ENCODE measurements at regions not wholly inside any gene's neighbourhood (a gene's known extent, or its start where the extent isn't known, plus 50 kb on each side); places are given as distances from the start of the nearest gene placed in this dataset.
"Not testable (repeated sequence)": the region's sequence is repeated elsewhere in the genome, so short reads cannot be mapped to it uniquely, and the experiment has no call there.

- DNase-seq = no peak
These were observed 717.1 kb downstream of the SEMA5A start for GRCh38 chr5:8828596-8829322.

DNA sequence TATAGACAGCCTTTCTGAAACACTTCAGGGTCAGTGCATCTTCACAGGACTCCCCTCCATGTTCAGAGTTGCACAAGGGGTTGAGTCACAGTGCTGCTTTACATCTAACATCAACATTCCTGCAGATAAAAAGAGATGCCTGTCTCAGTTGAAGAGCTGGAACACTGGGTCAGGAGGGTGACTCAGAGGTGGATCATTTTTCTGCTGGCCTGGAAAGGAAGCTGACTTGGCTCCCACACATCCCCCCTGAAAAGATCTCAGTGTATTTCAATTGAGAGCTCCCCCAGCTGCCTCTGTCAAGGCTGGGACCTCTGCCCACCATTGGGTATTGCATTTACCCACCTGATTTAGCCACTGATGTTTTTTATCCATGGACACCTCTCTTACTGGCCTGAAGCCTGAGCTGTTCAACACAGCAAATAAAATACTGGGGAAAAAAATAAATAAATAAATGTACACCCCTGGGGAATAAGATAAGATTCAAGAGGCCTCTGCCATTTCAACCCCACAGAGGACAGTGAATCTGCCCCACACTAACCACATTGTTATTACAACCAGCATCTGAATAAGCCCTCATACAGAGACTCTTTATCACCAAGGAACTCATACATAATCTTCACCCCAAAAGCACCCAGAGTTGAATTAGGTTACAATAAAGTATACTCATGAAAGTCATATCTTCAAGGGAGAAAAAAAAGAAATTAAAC, 716.4 kb downstream of the SEMA5A start:
- no peak for DNase-seq

- DNase-seq = no peak
These were observed 714.6 kb downstream of the SEMA5A start for GRCh38 chr5:8831251-8831650.

DNA sequence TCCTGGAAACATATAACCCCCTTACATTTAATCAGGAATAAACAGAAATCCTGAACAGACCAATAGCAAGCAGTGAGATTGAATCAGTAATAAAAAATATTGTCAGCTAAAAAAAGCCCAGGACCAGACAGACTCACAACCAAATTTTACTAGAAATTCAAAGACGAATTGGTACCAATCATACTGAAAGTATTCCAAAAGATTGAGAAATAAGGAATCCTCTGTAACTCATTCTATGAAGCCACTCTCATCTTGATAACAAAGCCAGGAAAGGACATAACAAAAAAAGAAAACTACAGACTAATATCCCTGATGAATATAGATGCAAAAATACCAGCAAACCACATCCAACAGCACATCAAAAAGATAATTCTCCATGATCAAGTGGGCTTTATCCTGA, 714.0 kb downstream of the SEMA5A start:
- no peak for DNase-seq

- DNase-seq = no peak
These were observed 706.4 kb downstream of the SEMA5A start for GRCh38 chr5:8839361-8840055.

DNA sequence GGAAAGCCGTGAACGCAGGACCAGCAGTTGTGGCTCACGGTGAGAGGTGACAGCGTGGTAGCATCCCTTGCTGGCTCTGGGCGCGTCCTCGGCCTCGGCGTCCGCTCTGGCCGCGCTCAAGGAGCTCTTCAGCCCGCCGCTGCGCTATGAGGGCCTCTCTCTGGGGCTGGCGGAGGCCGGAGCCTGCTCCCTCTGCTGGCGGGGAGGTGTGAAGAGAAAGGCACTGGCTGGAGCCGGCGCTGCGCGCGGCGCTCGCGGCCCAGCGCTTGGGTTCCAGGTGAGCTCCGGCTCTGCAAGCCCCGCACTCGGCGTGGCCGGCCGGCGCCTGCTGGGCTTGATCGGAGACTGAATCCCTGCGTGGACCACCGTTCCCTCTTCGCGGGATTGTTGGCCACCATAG, 705.6 kb downstream of the SEMA5A start:
- DNase-seq = no peak

DNA sequence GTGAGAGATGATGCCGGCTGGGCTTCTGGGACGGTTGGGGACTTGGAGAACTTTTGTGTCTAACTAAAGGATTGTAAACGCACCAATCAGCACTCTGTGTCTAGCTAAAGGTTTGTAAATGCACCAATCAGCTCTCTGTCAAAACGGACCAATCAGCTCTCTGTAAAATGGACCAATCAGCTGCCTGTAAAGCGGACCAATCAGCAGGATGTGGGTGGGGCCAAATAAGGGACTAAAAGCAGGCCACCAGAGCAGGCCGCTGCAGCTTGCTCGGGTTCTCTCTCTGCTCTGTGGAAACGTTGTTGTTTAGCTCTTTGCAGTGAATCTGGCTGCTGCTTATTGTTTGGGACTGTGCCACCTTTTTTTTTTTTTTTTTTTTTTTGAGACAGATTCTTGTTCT, 705.1 kb downstream of the SEMA5A start:
- not testable (repeated sequence) for DNase-seq

- DNase-seq = no peak
These were observed 702.8 kb downstream of the SEMA5A start for GRCh38 chr5:8842971-8843551.

DNA sequence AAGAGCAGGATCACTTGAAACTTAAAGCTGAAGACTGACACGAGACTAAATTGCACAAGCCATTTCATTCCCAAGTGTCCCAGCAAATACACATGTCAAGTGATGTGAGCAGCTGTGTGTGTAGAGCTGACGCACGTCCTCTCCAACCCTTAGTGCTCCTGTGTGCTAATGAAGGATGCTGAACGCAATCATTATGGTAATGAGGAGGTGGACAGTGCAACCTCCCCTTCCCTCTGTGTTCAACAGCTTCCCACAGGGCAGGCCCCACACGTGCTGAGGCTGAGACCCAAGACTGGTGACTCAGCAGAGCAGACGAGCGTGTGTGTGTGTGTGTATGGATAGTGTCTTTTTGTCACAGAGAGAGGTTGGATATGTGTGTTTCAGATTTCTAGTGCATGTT, 702.1 kb downstream of the SEMA5A start:
- DNase-seq = no peak

GRCh38 chr5:8844206-8844605, 701.7 kb downstream of the SEMA5A start:
- no peak for DNase-seq

DNA sequence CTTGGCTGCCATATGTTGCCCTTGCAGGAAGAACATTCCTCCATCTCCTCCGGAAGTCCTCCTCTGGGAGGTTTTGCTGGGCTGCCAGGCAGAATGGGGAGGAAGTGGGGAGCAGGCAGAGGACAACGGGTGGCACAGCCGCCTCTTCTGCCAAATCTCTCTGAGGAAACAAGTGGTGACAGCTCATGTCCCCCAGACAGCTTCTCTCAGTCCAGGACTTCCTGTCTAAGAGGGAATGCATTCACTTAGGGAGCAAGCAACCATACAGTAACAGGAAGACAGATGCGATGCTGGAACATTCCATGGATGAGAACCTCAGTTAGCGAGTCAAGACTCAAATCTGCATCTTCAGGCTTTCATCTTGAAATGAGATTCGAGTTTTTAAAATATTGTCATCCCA, 701.0 kb downstream of the SEMA5A start:
- DNase-seq = no peak

GRCh38 chr5:8845296-8845695, 700.6 kb downstream of the SEMA5A start:
- no peak for DNase-seq

DNA sequence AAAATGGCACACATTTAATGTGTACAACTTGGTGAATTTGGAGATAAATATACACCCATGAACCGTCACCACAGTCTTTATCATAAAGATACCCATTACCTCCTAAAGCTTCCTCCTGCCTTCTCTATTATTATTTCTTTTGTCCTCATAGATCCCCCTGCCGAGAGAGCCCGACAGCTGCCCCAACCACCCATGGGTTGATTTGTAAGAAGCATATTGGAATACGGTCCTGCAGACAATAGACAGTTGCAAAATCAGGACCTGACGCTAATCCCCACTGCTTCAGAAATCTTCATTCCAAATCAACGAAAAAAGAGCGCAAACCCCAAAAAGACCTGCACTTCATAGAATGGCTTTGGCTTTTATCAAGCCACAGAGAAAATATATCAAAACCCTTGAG, 697.5 kb downstream of the SEMA5A start:
- no peak for DNase-seq

DNA sequence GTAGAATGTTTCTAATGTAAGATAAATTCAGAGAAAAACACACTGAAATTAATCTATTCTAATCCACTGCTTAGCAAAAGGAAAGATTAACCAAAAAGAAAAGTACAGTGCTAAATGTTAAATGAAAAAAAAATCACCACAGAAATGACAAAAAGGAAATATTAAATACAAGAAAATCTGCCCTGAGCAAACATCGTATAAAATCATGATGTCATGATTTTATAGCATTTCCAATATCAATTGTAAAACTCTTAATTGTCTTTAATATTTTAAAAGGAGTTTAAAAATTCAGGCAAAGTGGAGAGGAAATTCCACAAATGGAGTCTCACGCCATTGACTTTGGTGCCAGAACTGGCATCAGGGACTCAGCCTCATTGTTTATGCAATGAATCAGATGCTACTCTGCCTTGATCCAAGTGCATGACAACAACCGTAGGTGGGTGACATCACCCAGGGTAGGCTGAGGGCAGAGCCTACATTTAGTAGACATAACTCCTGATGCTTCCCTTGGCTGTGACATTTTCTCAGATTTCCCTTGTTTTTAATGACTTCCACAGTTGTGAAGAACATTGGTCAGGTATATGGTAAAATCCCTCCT, 696.8 kb downstream of the SEMA5A start:
- DNase-seq = no peak

DNA sequence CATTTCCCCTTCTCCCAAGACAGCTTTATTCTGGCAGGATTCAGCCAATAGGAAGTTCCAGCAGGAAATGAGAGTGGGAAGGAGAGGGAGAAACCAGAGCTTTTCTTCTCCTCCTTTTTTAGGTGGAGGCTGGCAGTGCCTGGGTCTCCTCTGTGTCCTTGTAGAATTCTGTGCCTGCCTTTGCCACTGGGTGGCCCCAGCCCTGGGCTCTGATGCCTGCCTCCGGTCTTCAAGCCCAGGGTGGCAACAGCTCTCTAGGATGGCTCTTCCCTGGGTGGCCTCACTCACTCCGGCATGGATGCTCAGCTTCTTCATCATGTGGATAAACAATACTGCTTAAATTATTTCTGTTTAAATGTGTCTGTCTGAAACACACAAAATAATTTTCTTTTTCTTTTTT, 694.8 kb downstream of the SEMA5A start:
- DNase-seq = no peak

DNA sequence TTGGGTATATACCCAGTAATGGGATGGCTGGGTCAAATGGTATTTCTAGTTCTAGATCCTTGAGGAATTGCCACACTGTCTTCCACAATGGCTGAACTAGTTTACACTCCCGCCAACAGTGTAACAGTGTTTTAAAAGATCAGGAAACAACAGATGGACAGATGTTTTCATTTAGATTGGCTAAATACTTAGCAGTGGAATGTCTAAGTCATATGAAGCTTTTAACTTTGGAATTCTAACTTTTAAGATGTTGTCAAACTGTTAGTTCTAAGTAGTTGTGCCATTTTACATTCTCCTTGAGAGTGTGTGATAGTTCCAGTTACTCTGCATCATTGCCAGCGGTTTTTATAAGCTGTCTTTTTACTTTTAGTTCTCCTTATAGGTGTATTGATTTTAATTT, 688.8 kb downstream of the SEMA5A start:
- no peak for DNase-seq

DNA sequence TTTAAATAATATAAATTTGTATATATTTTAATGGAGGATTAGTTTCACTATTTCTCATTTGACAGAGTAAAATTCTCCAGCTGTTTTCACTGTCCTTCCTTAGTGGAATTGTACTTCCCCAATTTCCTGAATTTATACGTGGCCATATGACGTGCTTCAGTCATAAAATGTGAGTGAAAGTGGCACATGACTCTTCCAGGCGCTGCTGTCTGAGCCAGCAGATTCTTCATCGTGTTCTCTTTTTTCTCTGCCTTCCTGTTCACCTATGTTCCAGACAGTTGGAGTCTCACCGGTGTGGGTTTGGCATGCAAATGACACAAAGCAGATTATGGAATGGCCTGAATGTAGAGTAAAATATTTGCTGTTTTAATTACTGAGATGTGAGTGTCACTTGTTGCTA, 684.1 kb downstream of the SEMA5A start:
- no peak for DNase-seq

- no peak for DNase-seq
These were observed 681.8 kb downstream of the SEMA5A start for GRCh38 chr5:8864053-8864452.

- no peak for DNase-seq
These were observed 680.6 kb downstream of the SEMA5A start for GRCh38 chr5:8865266-8865665.

GRCh38 chr5:8865686-8866374, 680.0 kb downstream of the SEMA5A start:
- DNase-seq = no peak

GRCh38 chr5:8868283-8868682, 677.6 kb downstream of the SEMA5A start:
- no peak for DNase-seq

- no peak for DNase-seq
These were observed 675.9 kb downstream of the SEMA5A start for GRCh38 chr5:8869932-8870331.

All from KG1 (cell line).